H1 (cell line): ENCODE measurements at regions not wholly inside any gene's neighbourhood (a gene's known extent, or its start where the extent isn't known, plus 50 kb on each side); places are given as distances from the start of the nearest gene placed in this dataset.
"Not testable (repeated sequence)": the region's sequence is repeated elsewhere in the genome, so short reads cannot be mapped to it uniquely, and the experiment has no call there.

Source experiments
- CTCF ChIA-PET: fragments of 300-600 bp; sonication (Branson Sonifier 250); formaldehyde crosslinking; loops from one replicate; lab custom pipeline; 2021; ENCODE audit not compliant: partially characterized antibody; lab: Charles Lee
- POLR2A ChIA-PET: fragments of 300-600 bp; sonication (Branson Sonifier 250); formaldehyde crosslinking; loops from one replicate; lab custom pipeline; 2021; ENCODE audit warnings: inconsistent platforms; ENCODE audit not compliant: partially characterized antibody; lab: Charles Lee
- DNase-seq, 2 experiments: peaks; one replicate each; pipeline versions ENCODE4 v3.0.0 to v3.0.0-alpha.2; 2010 to 2022; ENCODE audit warnings: low spot score in 2 of 2, low read depth in 1 of 2, mixed read lengths in 1 of 2
- FAIRE-seq: peaks from 2 replicates; lab custom pipeline; 2011; peaks lifted over from hg19 to GRCh38; lab: Jason Lieb, UNC
- H2AFZ ChIP-seq: 2 replicates; pipeline ENCODE4 v1.8.1; 2012; ENCODE audit warnings: low read length, inconsistent platforms
- H2AK5ac ChIP-seq: 2 replicates; pipeline ENCODE4 v1.6.1; 2013; ENCODE audit warnings: low read depth, low read length
- H2BK120ac ChIP-seq: replicated peaks from 2 replicates; pipeline ENCODE3; 2013; ENCODE audit warnings: low read depth, low read length, inconsistent platforms
- H2BK12ac ChIP-seq: 2 replicates; pipeline ENCODE4 v1.6.1; 2013; ENCODE audit warnings: low read depth, low read length
- H2BK15ac ChIP-seq: 2 replicates; pipeline ENCODE4 v1.6.1; 2013; ENCODE audit warnings: low read length
- H2BK20ac ChIP-seq: 2 replicates; pipeline ENCODE4 v1.6.1; 2013; ENCODE audit warnings: low read length
- H2BK5ac ChIP-seq: 2 replicates; pipeline ENCODE4 v1.6.1; 2013; ENCODE audit warnings: low read depth, low read length
- H3K14ac ChIP-seq: 2 replicates; pipeline ENCODE4 v1.6.1; 2013; ENCODE audit warnings: inconsistent platforms; ENCODE audit not compliant: insufficient read length
- H3K18ac ChIP-seq: 2 replicates; pipeline ENCODE4 v1.6.1; 2013; ENCODE audit warnings: low read length; ENCODE audit errors: extremely low read depth
- H3K23ac ChIP-seq: 2 replicates; pipeline ENCODE4 v1.6.1; 2013; ENCODE audit warnings: inconsistent platforms; ENCODE audit not compliant: insufficient read length
- H3K23me2 ChIP-seq: 2 replicates; pipeline ENCODE4 v1.6.1; 2013; ENCODE audit warnings: low read depth, low read length
- H3K27ac ChIP-seq: 2 replicates; pipeline ENCODE4 v1.6.1; 2011; ENCODE audit warnings: low read depth, low read length, inconsistent platforms
- H3K27me3 ChIP-seq, 4 experiments: replicated peaks in 1 of 4; 1 replicate in 1 of 4; 2 replicates in 3 of 4; pipeline versions ENCODE4 v1.6.1 to v1.8.1; 2011 to 2013; ENCODE audit warnings: low read length in 3 of 4, mild to moderate bottlenecking in 3 of 4, inconsistent platforms in 2 of 4, mixed read lengths in 2 of 4, moderate library complexity in 1 of 4; ENCODE audit not compliant: control insufficient read depth in 3 of 4, insufficient read depth in 3 of 4; ENCODE audit errors: extremely low read depth in 1 of 4
- H3K36me3 ChIP-seq, 4 experiments: 2 replicates each; pipeline versions ENCODE4 v1.6.1 to v1.8.1; 2011 to 2013; ENCODE audit warnings: mild to moderate bottlenecking in 4 of 4, low read length in 3 of 4, moderate library complexity in 2 of 4, control low read depth in 1 of 4, inconsistent platforms in 1 of 4; ENCODE audit not compliant: insufficient read depth in 4 of 4, control insufficient read depth in 2 of 4
- H3K4ac ChIP-seq: replicated peaks from 2 replicates; pipeline ENCODE3; 2013; ENCODE audit warnings: low read length, low read depth, mixed read lengths, inconsistent platforms; ENCODE audit not compliant: insufficient read length
- H3K4me1 ChIP-seq, 4 experiments: replicated peaks in 1 of 4; 1 replicate in 1 of 4; 2 replicates in 3 of 4; pipeline versions ENCODE4 v1.6.1 to v1.8.1; 2011 to 2013; ENCODE audit warnings: low read length in 3 of 4, inconsistent platforms in 2 of 4, mixed read lengths in 1 of 4; ENCODE audit not compliant: insufficient read depth in 4 of 4, control insufficient read depth in 3 of 4
- H3K4me2 ChIP-seq, 2 experiments: 2 replicates each; pipeline versions ENCODE4 v1.6.1 to v1.8.1; 2011 to 2013; ENCODE audit warnings: low read depth in 2 of 2, low read length in 2 of 2, control low read depth in 1 of 2, inconsistent platforms in 1 of 2, mild to moderate bottlenecking in 1 of 2; ENCODE audit not compliant: insufficient read depth in 1 of 2
- H3K4me3 ChIP-seq, 4 experiments: fragments of 200-600, 300-600 bp in 1 of 4; sonication (generic), shearing (Covaris generic), sonication (Bioruptor Twin) in 1 of 4; 2 replicates each; pipeline versions ENCODE4 v1.5.1 to v1.8.1; 2011 to 2016; ENCODE audit warnings: low read length in 4 of 4, low read depth in 3 of 4, control low read depth in 2 of 4, inconsistent platforms in 2 of 4, mild to moderate bottlenecking in 2 of 4, mixed read lengths in 1 of 4, moderate library complexity in 1 of 4; ENCODE audit not compliant: insufficient read depth in 2 of 4; ENCODE audit errors: extremely low read depth in 1 of 4
- H3K56ac ChIP-seq: replicated peaks from 2 replicates; pipeline ENCODE3; 2013; ENCODE audit warnings: low read depth, mild to moderate bottlenecking, mixed read lengths, low read length, inconsistent platforms; ENCODE audit not compliant: insufficient read length
- H3K79me1 ChIP-seq: 2 replicates; pipeline ENCODE4 v1.6.1; 2013; ENCODE audit warnings: low read depth, low read length, control low read depth
- H3K79me2 ChIP-seq, 2 experiments: 2 replicates each; pipeline versions ENCODE4 v1.6.1 to v1.8.1; 2012 to 2013; ENCODE audit warnings: low read length in 2 of 2, mild to moderate bottlenecking in 2 of 2, inconsistent platforms in 1 of 2; ENCODE audit not compliant: insufficient read depth in 2 of 2, control insufficient read depth in 1 of 2
- H3K9ac ChIP-seq, 4 experiments: replicated peaks in 1 of 4; 1 replicate in 1 of 4; 2 replicates in 3 of 4; pipeline versions ENCODE4 v1.6.1 to v1.8.1; 2011 to 2013; ENCODE audit warnings: low read depth in 3 of 4, low read length in 3 of 4, control low read depth in 2 of 4, mild to moderate bottlenecking in 2 of 4, moderate library complexity in 2 of 4, inconsistent platforms in 1 of 4; ENCODE audit errors: extremely low read depth in 1 of 4
- H3K9me3 ChIP-seq, 2 experiments: 2 replicates each; pipeline versions ENCODE4 v1.6.1 to v1.8.1; 2012 to 2013; ENCODE audit warnings: mild to moderate bottlenecking in 2 of 2, moderate library complexity in 2 of 2, control low read depth in 1 of 2, inconsistent platforms in 1 of 2, low read depth in 1 of 2, low read length in 1 of 2, mixed read lengths in 1 of 2; ENCODE audit not compliant: insufficient read depth in 2 of 2
- H4K20me1 ChIP-seq, 2 experiments: replicated peaks in 1 of 2; 2 replicates each; pipeline versions ENCODE3 to v1.8.1; 2011 to 2013; ENCODE audit warnings: inconsistent platforms in 2 of 2, low read length in 2 of 2, mild to moderate bottlenecking in 1 of 2; ENCODE audit not compliant: insufficient read depth in 2 of 2, control insufficient read depth in 1 of 2
- H4K5ac ChIP-seq: 2 replicates; pipeline ENCODE4 v1.6.1; 2013; ENCODE audit warnings: low read length, low read depth, mixed read lengths, inconsistent platforms; ENCODE audit not compliant: insufficient read length
- H4K8ac ChIP-seq: 2 replicates; pipeline ENCODE4 v1.8.0; 2013; ENCODE audit warnings: mild to moderate bottlenecking, moderate library complexity, low read length, inconsistent platforms; ENCODE audit not compliant: insufficient read depth; ENCODE audit errors: extremely low read depth
- H4K91ac ChIP-seq: replicated peaks from 2 replicates; pipeline ENCODE3; 2013; ENCODE audit warnings: low read length, mixed read lengths, inconsistent platforms; ENCODE audit not compliant: insufficient read length
- WGBS, 2 experiments: shearing (Covaris generic) in 1 of 2; methylation state at CpG; one replicate each; pipeline versions ENCODE4 v1.1.6 to v1.1.7; 2013 to 2015; ENCODE audit warnings: low lambda C conversion rate in 2 of 2, mixed read lengths in 2 of 2, inconsistent platforms in 1 of 2, low coverage in 1 of 2, missing lambda C conversion rate in 1 of 2; ENCODE audit not compliant: insufficient replicate concordance in 2 of 2, insufficient coverage in 1 of 2, insufficient read length in 1 of 2; ENCODE audit errors: extremely low coverage in 1 of 2, missing lambda C conversion rate in 1 of 2; 5-methylcytosine and 5-hydroxymethylcytosine counted together

DNA sequence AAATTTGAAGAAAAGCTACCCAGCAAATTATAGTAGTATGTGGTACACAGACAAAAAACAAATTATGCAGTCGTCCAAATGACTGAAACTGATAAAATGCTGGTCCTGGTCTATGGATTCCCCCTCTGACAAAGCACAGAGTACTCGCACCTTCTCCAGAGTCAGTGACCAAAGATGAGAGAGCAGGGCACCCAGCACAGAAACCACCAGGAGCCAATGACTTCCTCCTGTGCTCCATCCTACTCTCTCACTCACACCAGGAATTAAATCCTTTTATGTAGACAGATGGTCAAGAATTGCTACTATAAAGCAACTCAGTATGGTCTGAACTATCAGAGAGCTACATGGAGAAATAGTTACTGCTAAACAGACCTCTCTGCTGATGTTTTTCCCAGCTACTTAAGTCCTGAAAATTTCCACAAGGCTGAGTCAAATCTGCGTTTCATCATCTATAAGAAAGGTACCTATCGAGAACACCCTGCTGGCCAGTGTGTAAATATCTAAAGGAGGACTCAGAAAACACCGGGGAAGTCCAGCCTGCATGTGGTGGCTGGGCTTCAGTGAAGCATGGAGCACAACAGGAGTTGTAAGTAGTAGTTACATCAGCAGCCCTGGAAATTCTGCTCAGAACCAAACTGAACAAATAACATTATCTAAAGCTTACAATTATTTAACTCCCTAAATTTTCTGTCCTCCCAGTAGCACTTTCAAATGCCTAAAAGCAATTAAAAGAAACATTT lies 84.5 kb upstream of the FBXO28 start:
- POLR2A ChIA-PET = not testable (repeated sequence)

DNA sequence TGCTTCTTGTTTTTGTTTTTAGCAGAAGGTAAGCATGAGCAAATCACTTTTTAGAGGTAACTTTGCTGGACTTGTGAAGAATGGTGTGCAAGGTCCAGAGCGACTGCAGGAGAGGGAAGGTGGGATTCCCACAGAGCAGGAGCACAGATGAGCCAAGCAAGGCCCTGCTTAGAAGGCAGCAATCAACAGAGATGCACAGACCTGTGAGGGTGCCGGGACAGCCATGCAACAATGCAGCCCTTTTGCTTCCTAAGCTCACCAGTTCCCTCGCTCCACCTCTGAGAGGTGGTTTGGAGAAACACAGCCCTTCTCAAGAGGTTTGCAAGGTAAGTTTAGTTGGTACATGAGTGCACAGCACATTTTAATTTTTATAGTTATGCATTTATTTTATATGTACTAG lies 85.1 kb upstream of the FBXO28 start:
- H2BK15ac ChIP-seq, H4K5ac ChIP-seq, H3K79me1 ChIP-seq, H3K4me2 ChIP-seq, H2AFZ ChIP-seq, DNase-seq, H3K79me2 ChIP-seq, H3K23me2 ChIP-seq, H3K27ac ChIP-seq, H3K27me3 ChIP-seq, H3K18ac ChIP-seq, H3K14ac ChIP-seq, H4K8ac ChIP-seq, H2BK120ac ChIP-seq, H3K4me1 ChIP-seq, H2AK5ac ChIP-seq, H3K9ac ChIP-seq, H2BK12ac ChIP-seq, FAIRE-seq, H4K91ac ChIP-seq, POLR2A ChIA-PET, H3K9me3 ChIP-seq, H2BK5ac ChIP-seq, H2BK20ac ChIP-seq, H4K20me1 ChIP-seq, H3K56ac ChIP-seq, H3K36me3 ChIP-seq, H3K4me3 ChIP-seq, H3K4ac ChIP-seq, H3K23ac ChIP-seq, CTCF ChIA-PET: not testable (repeated sequence)
- 82% methylated on average over 3 of the region's 3 CpGs; no CpG with 5 or more reads in 1 of the 2 experiments for WGBS, 2 experiments

More for the DNA sequence above, 84.5 kb upstream of the FBXO28 start:
- H3K18ac ChIP-seq, H3K9me3 ChIP-seq, H4K8ac ChIP-seq, H3K14ac ChIP-seq, DNase-seq, H2AK5ac ChIP-seq, CTCF ChIA-PET, H3K4me1 ChIP-seq, FAIRE-seq, H3K79me1 ChIP-seq, H2BK20ac ChIP-seq, H2BK5ac ChIP-seq, H3K79me2 ChIP-seq, H2AFZ ChIP-seq, H2BK120ac ChIP-seq, H2BK12ac ChIP-seq, H2BK15ac ChIP-seq, H3K9ac ChIP-seq, H3K23ac ChIP-seq, H3K4ac ChIP-seq, H3K23me2 ChIP-seq, H4K20me1 ChIP-seq, H3K36me3 ChIP-seq, H4K5ac ChIP-seq, H3K27ac ChIP-seq, H4K91ac ChIP-seq, H3K27me3 ChIP-seq, H3K56ac ChIP-seq, H3K4me2 ChIP-seq, H3K4me3 ChIP-seq: not testable (repeated sequence)
- WGBS, 2 experiments = 77% methylated on average over 3 of the region's 5 CpGs; no CpG with 5 or more reads in 1 of the 2 experiments
